Body of pancreas (tissue), 4 donors: ENCODE measurements at regions not wholly inside any gene's neighbourhood (a gene's known extent, or its start where the extent isn't known, plus 50 kb on each side); places are given as distances from the start of the nearest gene placed in this dataset.

Experiments used
- POLR2A ChIP-seq, 3 donors: fragments of 450-650 bp; IDR thresholded peaks; one replicate each; pipeline ENCODE4 v1.6.1; 2016; ENCODE audit warnings: antibody characterized with exemption in 3 of 3, mild to moderate bottlenecking in 2 of 3
- TF ChIP-seq, protein P1 (sequence below), 7 experiments: fragments of 450-650 bp in 4 of 7; fragments of 200-600 bp in 3 of 7; sonication (generic) in 3 of 7; IDR thresholded peaks; one replicate each; pipeline ENCODE4 v1.5.1; 2016 to 2019; ENCODE audit warnings: antibody characterized with exemption in 7 of 7

- TF ChIP-seq, protein P1, sequence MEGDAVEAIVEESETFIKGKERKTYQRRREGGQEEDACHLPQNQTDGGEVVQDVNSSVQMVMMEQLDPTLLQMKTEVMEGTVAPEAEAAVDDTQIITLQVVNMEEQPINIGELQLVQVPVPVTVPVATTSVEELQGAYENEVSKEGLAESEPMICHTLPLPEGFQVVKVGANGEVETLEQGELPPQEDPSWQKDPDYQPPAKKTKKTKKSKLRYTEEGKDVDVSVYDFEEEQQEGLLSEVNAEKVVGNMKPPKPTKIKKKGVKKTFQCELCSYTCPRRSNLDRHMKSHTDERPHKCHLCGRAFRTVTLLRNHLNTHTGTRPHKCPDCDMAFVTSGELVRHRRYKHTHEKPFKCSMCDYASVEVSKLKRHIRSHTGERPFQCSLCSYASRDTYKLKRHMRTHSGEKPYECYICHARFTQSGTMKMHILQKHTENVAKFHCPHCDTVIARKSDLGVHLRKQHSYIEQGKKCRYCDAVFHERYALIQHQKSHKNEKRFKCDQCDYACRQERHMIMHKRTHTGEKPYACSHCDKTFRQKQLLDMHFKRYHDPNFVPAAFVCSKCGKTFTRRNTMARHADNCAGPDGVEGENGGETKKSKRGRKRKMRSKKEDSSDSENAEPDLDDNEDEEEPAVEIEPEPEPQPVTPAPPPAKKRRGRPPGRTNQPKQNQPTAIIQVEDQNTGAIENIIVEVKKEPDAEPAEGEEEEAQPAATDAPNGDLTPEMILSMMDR (IDR thresholded peaks at IDR 0.05), result no peak
- no peak for TF ChIP-seq POLR2A (IDR thresholded peaks at IDR 0.05)
Measured at GRCh38 chr2:172282944-172283343, 144.4 kb upstream of the ITGA6 start.
